ENCODE measurements at regions not wholly inside any gene's neighbourhood (a gene's known extent, or its start where the extent isn't known, plus 50 kb on each side); places are given as distances from the start of the nearest gene placed in this dataset.

- TF ChIP-seq CTCF (IDR thresholded peaks at IDR 0.05): no peak
- no peak for TF ChIP-seq EP300 (IDR thresholded peaks at IDR 0.05)
- TF ChIP-seq POLR2A (IDR thresholded peaks at IDR 0.05): no peak
Measured at GRCh38 chr7:37550426-37550825, 101.8 kb upstream of the ELMO1 start.

Measured in ovary (tissue), 3 donors.